ENCODE measurements at regions not wholly inside any gene's neighbourhood (a gene's known extent, or its start where the extent isn't known, plus 50 kb on each side); places are given as distances from the start of the nearest gene placed in this dataset.
A peak's percentile ranks its signal among the peaks of the same experiment; 100 is the strongest.

DNA sequence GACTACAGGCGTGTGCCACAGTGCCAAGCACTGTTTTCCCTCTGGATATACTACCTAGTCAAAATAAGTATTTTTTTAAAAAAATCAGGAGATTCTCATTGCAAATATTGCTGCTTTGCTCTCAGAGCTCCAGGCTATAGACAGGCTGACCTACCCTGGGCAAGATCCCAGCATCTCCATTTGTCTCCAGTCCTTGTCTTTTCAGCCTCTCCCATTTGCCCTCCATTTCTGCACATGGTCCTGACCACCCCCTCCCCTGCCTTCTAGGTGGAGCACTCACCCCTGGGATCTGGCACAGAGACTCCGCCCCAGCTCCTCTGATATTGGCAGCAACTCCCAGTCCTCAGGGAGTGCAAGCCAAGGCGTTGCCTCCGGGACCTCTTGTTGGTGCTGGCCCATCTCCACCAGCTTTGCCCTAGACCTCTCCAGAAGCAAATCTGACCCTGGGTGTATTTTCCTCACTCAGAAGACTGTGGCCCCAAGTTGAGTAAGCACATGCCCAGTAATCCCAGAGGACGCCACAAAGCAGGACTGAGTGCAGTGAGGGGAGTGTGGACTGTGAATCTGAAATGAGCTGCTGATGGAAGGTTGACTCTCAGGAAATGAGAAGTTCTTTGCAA lies 120.6 kb downstream of the MTPAP start:
- Mint-ChIP-seq H3K9me3 (ENCODE audit: low read depth) (no peaks in the 10 kb centered on the region), H3K27me3 (ENCODE audit: low read depth) (peaks cover 1% of the 10 kb centered on the region), H3K4me1 (ENCODE audit: low read depth) (peaks cover 16% of the 10 kb centered on the region), H3K27ac (ENCODE audit: unreplicated experiment) (no peak overlapping the region), H3K36me3 (ENCODE audit: low read depth) (no peaks in the 10 kb centered on the region), H3K4me3 (ENCODE audit: unreplicated experiment) (no peak overlapping the region)
- DNase-seq (ENCODE audit: low spot score): no peak
- TF ChIP-seq, protein P1, sequence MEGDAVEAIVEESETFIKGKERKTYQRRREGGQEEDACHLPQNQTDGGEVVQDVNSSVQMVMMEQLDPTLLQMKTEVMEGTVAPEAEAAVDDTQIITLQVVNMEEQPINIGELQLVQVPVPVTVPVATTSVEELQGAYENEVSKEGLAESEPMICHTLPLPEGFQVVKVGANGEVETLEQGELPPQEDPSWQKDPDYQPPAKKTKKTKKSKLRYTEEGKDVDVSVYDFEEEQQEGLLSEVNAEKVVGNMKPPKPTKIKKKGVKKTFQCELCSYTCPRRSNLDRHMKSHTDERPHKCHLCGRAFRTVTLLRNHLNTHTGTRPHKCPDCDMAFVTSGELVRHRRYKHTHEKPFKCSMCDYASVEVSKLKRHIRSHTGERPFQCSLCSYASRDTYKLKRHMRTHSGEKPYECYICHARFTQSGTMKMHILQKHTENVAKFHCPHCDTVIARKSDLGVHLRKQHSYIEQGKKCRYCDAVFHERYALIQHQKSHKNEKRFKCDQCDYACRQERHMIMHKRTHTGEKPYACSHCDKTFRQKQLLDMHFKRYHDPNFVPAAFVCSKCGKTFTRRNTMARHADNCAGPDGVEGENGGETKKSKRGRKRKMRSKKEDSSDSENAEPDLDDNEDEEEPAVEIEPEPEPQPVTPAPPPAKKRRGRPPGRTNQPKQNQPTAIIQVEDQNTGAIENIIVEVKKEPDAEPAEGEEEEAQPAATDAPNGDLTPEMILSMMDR (IDR thresholded peaks at IDR 0.05): no peak

DNA sequence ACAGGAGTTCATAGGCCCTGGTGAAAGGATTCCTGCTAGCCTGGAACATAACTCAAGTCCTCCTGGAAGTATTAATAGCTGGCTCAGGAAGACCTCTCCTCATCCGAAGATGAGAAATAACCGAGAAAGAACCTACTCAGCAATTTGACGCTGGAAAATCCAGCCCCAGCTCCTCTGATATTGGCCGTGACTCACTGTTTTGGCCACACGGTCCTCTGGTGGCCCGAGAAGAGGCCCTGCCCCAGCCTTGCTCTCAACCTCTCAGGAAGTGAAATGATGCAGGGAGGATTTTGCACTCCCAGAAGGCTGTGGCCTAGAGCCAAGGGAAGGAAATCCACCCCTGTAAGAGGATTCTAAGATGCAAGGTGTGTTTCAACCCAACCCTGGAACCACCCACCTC lies 121.6 kb downstream of the MTPAP start:
- Mint-ChIP-seq H3K9me3 (ENCODE audit: low read depth) (no peaks in the 10 kb centered on the region), H3K4me3 (ENCODE audit: unreplicated experiment) (no peak overlapping the region), H3K27me3 (ENCODE audit: low read depth) (peaks cover 1% of the 10 kb centered on the region), H3K36me3 (ENCODE audit: low read depth) (no peaks in the 10 kb centered on the region), H3K4me1 (ENCODE audit: low read depth) (peaks cover 8% of the 10 kb centered on the region), H3K27ac (ENCODE audit: unreplicated experiment) (no peak overlapping the region)
- DNase-seq (ENCODE audit: low spot score): no peak
- TF ChIP-seq, protein P1 (IDR thresholded peaks at IDR 0.05): no peak

DNA sequence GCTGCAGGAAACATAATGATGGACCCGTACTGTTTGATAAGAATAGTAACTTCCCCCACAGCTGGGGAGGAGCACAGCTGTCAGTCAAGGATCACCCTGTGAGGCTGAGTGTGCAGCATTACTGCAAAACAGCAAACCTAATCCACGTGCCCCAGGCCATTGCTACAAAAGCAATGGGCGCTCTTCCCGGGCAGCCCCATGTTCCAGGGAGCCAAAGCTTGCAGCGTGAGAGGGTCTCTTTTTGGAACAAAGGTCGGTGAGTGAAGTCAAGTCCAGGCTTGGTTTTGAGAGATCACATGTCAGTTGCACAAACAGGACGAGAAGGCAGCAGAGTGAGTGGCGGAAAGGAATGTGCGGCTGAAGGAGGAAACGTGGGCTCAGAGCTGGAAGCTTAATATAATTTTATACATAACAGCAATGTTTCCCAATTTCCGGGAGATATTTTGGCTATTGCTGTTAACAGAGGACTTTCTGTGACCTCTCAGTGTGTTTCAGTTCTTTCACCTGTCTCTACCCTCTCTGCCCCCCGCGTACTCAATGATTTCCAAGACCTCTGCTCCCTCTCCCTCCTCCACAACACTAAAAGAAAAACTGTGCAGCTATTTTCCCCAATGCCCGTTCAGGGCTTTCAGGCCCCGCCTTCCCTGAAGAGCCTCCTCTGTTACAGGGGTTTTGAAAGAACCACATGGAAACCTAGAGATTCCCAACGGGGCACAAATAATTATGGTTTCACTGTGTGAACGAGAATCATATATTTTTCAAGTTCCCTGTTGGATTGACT lies 128.9 kb downstream of the MTPAP start:
- TF ChIP-seq, protein P1 (IDR thresholded peaks at IDR 0.05): no peak
- H3K36me3 Mint-ChIP-seq (ENCODE audit: low read depth): no peaks in the 10 kb centered on the region
- H3K9me3 Mint-ChIP-seq (ENCODE audit: low read depth): no peaks in the 10 kb centered on the region
- peak overlapping the region; percentile 79 for H3K27ac Mint-ChIP-seq (ENCODE audit: unreplicated experiment)
- H3K4me1 Mint-ChIP-seq (ENCODE audit: low read depth): peaks cover 24% of the 10 kb centered on the region
- H3K4me3 Mint-ChIP-seq (ENCODE audit: unreplicated experiment): peak overlapping the region; percentile 61
- no peak for DNase-seq (ENCODE audit: low spot score)
- peaks cover 1% of the 10 kb centered on the region for H3K27me3 Mint-ChIP-seq (ENCODE audit: low read depth)

DNA sequence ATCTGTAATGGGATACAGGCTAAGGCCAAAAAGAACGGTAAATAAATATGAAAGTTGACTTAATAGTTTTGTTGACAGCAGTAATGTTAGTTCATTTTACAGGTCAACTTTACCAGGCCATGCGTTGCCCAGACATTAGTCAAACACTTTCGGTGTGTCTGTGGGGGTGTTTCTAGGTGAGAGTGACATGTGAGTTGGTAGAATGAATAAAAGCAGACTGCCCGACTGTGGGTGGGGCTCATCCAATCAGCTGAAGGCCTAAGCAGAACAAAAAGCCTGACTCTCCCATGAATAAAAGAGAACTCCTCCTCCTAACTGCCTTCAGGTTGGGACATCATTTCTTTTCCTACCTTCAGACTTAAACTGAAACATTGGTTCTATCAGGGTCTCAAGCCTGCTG lies 132.3 kb downstream of the MTPAP start:
- DNase-seq (ENCODE audit: low spot score): no peak
- Mint-ChIP-seq H3K9me3 (ENCODE audit: low read depth) (no peaks in the 10 kb centered on the region), H3K27me3 (ENCODE audit: low read depth) (peaks cover 3% of the 10 kb centered on the region), H3K4me3 (ENCODE audit: unreplicated experiment) (no peak overlapping the region), H3K36me3 (ENCODE audit: low read depth) (no peaks in the 10 kb centered on the region), H3K4me1 (ENCODE audit: low read depth) (peaks cover 26% of the 10 kb centered on the region), H3K27ac (ENCODE audit: unreplicated experiment) (no peak overlapping the region)
- TF ChIP-seq, protein P1 (IDR thresholded peaks at IDR 0.05): no peak

DNA sequence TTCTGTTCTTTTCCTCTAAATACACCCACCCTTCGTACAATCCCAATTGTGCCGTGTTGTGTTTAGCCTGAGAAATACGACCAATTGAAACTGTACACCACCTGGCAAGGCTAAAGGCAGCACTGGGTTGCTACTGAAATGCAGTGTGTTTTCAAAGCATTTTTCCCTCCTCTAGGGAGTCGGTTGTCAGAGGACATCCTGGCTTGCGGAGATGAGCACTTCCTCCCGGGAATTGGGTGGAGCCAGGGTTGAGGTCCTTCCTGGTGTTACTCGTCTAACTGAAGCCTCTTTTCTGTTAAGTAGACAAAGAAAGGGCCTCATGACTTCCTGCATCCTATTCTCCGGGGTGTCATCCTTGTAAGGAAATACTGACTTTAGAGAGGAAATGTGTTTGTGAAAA lies 133.5 kb downstream of the MTPAP start:
- H3K27ac Mint-ChIP-seq (ENCODE audit: unreplicated experiment): peak overlapping the region; percentile 61
- no peaks in the 10 kb centered on the region for H3K36me3 Mint-ChIP-seq (ENCODE audit: low read depth)
- H3K4me1 Mint-ChIP-seq (ENCODE audit: low read depth): peaks cover 25% of the 10 kb centered on the region
- H3K9me3 Mint-ChIP-seq (ENCODE audit: low read depth): no peaks in the 10 kb centered on the region
- TF ChIP-seq, protein P1 (IDR thresholded peaks at IDR 0.05): no peak
- peaks cover 8% of the 10 kb centered on the region for H3K27me3 Mint-ChIP-seq (ENCODE audit: low read depth)
- peak overlapping the region; percentile 45 for H3K4me3 Mint-ChIP-seq (ENCODE audit: unreplicated experiment)
- DNase-seq (ENCODE audit: low spot score): no peak
